ENCODE measurements at regions not wholly inside any gene's neighbourhood (a gene's known extent, or its start where the extent isn't known, plus 50 kb on each side); places are given as distances from the start of the nearest gene placed in this dataset.

DNA sequence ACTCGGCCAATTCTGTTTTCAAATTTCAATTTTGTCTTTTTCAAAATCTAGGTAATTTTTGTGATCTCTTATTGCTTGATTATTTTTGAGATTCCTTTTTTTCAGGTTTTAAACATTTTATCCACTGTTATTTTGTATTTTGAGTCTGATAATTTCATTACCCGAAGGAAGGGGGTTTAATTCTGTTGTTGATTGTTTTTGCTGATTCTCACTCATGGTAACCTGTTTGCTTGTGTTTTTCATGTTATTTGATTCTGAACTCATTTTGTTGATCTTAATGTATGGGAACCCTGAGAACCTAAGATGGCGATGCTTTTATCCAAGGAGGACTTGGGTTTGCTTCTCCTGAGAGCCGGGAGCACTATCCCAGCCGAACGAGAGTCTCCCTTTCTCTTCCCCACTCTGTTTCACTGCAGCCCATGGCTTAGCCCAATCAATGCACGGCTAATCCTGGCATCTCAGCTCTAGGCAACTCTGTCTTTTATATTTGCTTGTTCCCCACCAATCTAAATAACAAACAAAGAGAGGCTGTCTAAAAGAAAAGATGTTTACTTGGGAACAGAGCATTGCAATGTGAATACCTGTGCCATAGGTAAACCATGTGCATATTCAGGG is 73.2 kb upstream of the ZCCHC2 start:
- no peak overlapping the region for H3K56ac ChIP-seq (ENCODE audit: extremely low read depth, insufficient read depth, low read length)
- no peak overlapping the region for H2BK5ac ChIP-seq (ENCODE audit: low read depth, low read length, poor library complexity, severe bottlenecking)
- H3K4me1 ChIP-seq (ENCODE audit: control insufficient read depth, insufficient read depth, low read length), result peaks cover 7% of the 10 kb centered on the region
- no peak overlapping the region for H3K4ac ChIP-seq (ENCODE audit: low read depth, low read length)
- H3K36me3 ChIP-seq (ENCODE audit: control insufficient read depth, insufficient read depth, low read length), result no peaks in the 10 kb centered on the region
- H2BK15ac ChIP-seq (ENCODE audit: low read depth, low read length), result no peak overlapping the region
- H3K4me3 ChIP-seq (ENCODE audit: insufficient read depth, low read depth, low read length), result no peak overlapping the region
- no peak overlapping the region for H3K14ac ChIP-seq (replicated peaks; ENCODE audit: low read depth, low read length)
- in situ Hi-C loops (cut with MboI; ENCODE audit: low sequenced_read_pairs), result no loop called here
- ChIA-PET CTCF (no interaction called here), POLR2A (ENCODE audit: unreplicated experiment) (no interaction called here)
- dilution Hi-C loops (cut with HindIII; ENCODE audit: low sequenced_read_pairs, unreplicated experiment), result no loop called here
- H4K91ac ChIP-seq (ENCODE audit: insufficient read depth, low read depth, low read length), result no peak overlapping the region
- no TSS peak for BruUV-seq (replicated peaks)
- no peak for DNase-seq
- no peak overlapping the region for H3K4me2 ChIP-seq (ENCODE audit: low read depth, low read length)
- H3K9me1 ChIP-seq (ENCODE audit: insufficient read depth, low read length), result no peaks in the 10 kb centered on the region
- no peak overlapping the region for H2BK120ac ChIP-seq (ENCODE audit: low read depth, low read length)
- no peak overlapping the region for H3K9ac ChIP-seq (ENCODE audit: low read depth, low read length)
- H3K23ac ChIP-seq (ENCODE audit: low read depth, low read length), result no peak overlapping the region
- H2BK20ac ChIP-seq (ENCODE audit: low read depth, low read length), result no peak overlapping the region
- H3K9me3 ChIP-seq (ENCODE audit: control insufficient read depth, insufficient read depth, low read length), result no peaks in the 10 kb centered on the region
- no peak overlapping the region for H2AK5ac ChIP-seq (ENCODE audit: low read depth, low read length)
- WGBS, 2 experiments (ENCODE audit: extremely low coverage in 2 of 2, insufficient read length in 1 of 2), result no CpG with 5 or more reads among the region's 7 CpGs
- TF ChIP-seq MAFK (IDR thresholded peaks at IDR 0.05; ENCODE audit: low read depth, low read length) (no peak), MXI1 (IDR thresholded peaks at IDR 0.05; ENCODE audit: borderline replicate concordance, low read depth, low read length) (no peak), RAD21 (IDR thresholded peaks at IDR 0.05; ENCODE audit: low read length) (no peak), BHLHE40 (IDR thresholded peaks at IDR 0.05; ENCODE audit: low read depth, low read length) (no peak), FOS (IDR thresholded peaks at IDR 0.05; ENCODE audit: low read depth, low read length) (no peak), RCOR1 (IDR thresholded peaks at IDR 0.05; ENCODE audit: insufficient replicate concordance, low read length) (no peak), CEBPB (IDR thresholded peaks at IDR 0.05; ENCODE audit: low read depth, low read length) (no peak), NFE2L2 (IDR thresholded peaks at IDR 0.05; ENCODE audit: low read depth, low read length) (no peak), MAZ (IDR thresholded peaks at IDR 0.05; ENCODE audit: borderline replicate concordance, low read depth, low read length) (no peak), POLR2A (IDR thresholded peaks at IDR 0.05; ENCODE audit: low read depth, low read length) (no peak), CHD1 (IDR thresholded peaks at IDR 0.05; ENCODE audit: low read depth, low read length) (no peak), SMC3 (IDR thresholded peaks at IDR 0.05; ENCODE audit: low read depth, low read length) (no peak), RFX5 (IDR thresholded peaks at IDR 0.05; ENCODE audit: low read depth, low read length) (no peak)
- TF ChIP-seq, protein P1, sequence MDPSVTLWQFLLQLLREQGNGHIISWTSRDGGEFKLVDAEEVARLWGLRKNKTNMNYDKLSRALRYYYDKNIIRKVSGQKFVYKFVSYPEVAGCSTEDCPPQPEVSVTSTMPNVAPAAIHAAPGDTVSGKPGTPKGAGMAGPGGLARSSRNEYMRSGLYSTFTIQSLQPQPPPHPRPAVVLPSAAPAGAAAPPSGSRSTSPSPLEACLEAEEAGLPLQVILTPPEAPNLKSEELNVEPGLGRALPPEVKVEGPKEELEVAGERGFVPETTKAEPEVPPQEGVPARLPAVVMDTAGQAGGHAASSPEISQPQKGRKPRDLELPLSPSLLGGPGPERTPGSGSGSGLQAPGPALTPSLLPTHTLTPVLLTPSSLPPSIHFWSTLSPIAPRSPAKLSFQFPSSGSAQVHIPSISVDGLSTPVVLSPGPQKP (IDR thresholded peaks at IDR 0.05; ENCODE audit: borderline replicate concordance, low read depth, low read length), result no peak
- TF ChIP-seq, protein P2, sequence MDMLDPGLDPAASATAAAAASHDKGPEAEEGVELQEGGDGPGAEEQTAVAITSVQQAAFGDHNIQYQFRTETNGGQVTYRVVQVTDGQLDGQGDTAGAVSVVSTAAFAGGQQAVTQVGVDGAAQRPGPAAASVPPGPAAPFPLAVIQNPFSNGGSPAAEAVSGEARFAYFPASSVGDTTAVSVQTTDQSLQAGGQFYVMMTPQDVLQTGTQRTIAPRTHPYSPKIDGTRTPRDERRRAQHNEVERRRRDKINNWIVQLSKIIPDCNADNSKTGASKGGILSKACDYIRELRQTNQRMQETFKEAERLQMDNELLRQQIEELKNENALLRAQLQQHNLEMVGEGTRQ (IDR thresholded peaks at IDR 0.05; ENCODE audit: low read depth, low read length), result no peak
- TF ChIP-seq, protein P3, sequence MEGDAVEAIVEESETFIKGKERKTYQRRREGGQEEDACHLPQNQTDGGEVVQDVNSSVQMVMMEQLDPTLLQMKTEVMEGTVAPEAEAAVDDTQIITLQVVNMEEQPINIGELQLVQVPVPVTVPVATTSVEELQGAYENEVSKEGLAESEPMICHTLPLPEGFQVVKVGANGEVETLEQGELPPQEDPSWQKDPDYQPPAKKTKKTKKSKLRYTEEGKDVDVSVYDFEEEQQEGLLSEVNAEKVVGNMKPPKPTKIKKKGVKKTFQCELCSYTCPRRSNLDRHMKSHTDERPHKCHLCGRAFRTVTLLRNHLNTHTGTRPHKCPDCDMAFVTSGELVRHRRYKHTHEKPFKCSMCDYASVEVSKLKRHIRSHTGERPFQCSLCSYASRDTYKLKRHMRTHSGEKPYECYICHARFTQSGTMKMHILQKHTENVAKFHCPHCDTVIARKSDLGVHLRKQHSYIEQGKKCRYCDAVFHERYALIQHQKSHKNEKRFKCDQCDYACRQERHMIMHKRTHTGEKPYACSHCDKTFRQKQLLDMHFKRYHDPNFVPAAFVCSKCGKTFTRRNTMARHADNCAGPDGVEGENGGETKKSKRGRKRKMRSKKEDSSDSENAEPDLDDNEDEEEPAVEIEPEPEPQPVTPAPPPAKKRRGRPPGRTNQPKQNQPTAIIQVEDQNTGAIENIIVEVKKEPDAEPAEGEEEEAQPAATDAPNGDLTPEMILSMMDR (conservative IDR thresholded peaks at IDR 0.05; ENCODE audit: low read depth, low read length), result no peak
- ATAC-seq (ENCODE audit: low read depth), result no peak
- no peak overlapping the region for H3K27ac ChIP-seq (ENCODE audit: insufficient read depth, low read length)
- no peak overlapping the region for H4K8ac ChIP-seq (ENCODE audit: low read depth in 2 of 2, low read length in 2 of 2)
- H3K27me3 ChIP-seq (ENCODE audit: control insufficient read depth, insufficient read depth, low read length), result peaks cover 16% of the 10 kb centered on the region
- H4K5ac ChIP-seq (ENCODE audit: low read depth, low read length), result no peak overlapping the region
- intact Hi-C loops (cut with micrococcal nuclease), result no loop called here
- H3K18ac ChIP-seq (ENCODE audit: low read depth, low read length), result no peak overlapping the region
- H4K20me1 ChIP-seq (ENCODE audit: insufficient read depth, low read length), result no peaks in the 10 kb centered on the region
- H3K79me1 ChIP-seq (ENCODE audit: low read depth in 1 of 2, low read length in 2 of 2), result no peaks in the 10 kb centered on the region
- H2AK9ac ChIP-seq (replicated peaks; ENCODE audit: low read depth, low read length, poor library complexity), result no peak overlapping the region
- no peak overlapping the region for H2AFZ ChIP-seq (replicated peaks; ENCODE audit: low read length, poor library complexity)

Data from IMR-90 (cell line).